ENCODE measurements at regions not wholly inside any gene's neighbourhood (a gene's known extent, or its start where the extent isn't known, plus 50 kb on each side); places are given as distances from the start of the nearest gene placed in this dataset.

DNA sequence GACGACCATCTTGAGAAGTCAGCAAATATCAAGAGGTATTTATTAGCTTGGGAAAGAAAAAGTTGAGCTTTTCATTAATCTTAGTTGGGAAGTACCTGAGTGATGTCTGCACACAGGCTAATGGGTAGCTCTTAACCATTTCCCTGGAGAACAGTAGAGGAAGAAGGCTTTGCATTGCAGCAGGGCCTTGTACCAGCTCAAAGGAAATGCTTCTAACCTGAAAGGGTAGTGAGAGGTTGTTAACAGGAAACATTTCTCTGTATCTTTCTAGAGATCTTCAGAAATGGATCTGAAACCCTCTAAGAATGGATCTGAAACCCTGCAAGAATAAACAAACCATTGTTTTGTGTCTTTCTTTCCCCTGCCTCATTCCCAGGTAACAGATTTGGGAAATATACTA is 393.3 kb downstream of the PLK2 start:
- no peaks in the 10 kb centered on the region for H3K79me1 ChIP-seq (ENCODE audit: low read depth, low read length)
- no peak overlapping the region for H3K27ac ChIP-seq (ENCODE audit: low read depth, low read length)
- H2AFZ ChIP-seq (ENCODE audit: low read length): peak overlapping the region; percentile 24; the same call in 1 of the 2 replicates
- H2BK5ac ChIP-seq (ENCODE audit: low read depth, low read length): no peak overlapping the region
- H3K23me2 ChIP-seq (ENCODE audit: low read depth, low read length): no peaks in the 10 kb centered on the region; the same call in 1 of the 2 replicates
- H2AK5ac ChIP-seq (ENCODE audit: low read depth, low read length): no peak overlapping the region
- H4K8ac ChIP-seq (ENCODE audit: extremely low read depth, insufficient read depth, low read length): no peak overlapping the region
- H3K4me3 ChIP-seq (ENCODE audit: extremely low read depth in 1 of 4, insufficient read depth in 2 of 4, low read depth in 3 of 4, low read length in 4 of 4): no peak overlapping the region
- ChIA-PET CTCF (ENCODE audit: partially characterized antibody) (no interaction called here), POLR2A (ENCODE audit: partially characterized antibody) (no interaction called here)
- H4K5ac ChIP-seq (ENCODE audit: insufficient read length, low read depth, low read length): no peak overlapping the region
- H3K9me3 ChIP-seq (ENCODE audit: insufficient read depth in 2 of 2, low read depth in 1 of 2, low read length in 1 of 2): peaks cover 0 to 4% of the 10 kb centered on the region in 2 experiments; a peak in 1 of 4 replicates
- H4K20me1 ChIP-seq (replicated peaks in 1 of 2; ENCODE audit: control insufficient read depth in 1 of 2, insufficient read depth in 2 of 2, low read length in 2 of 2): no peaks in the 10 kb centered on the region
- no peak overlapping the region for H3K56ac ChIP-seq (replicated peaks; ENCODE audit: insufficient read length, low read depth, low read length)
- no peak overlapping the region for H4K91ac ChIP-seq (replicated peaks; ENCODE audit: insufficient read length, low read length)
- no peak overlapping the region for H3K23ac ChIP-seq (ENCODE audit: insufficient read length)
- H3K18ac ChIP-seq (ENCODE audit: extremely low read depth, low read length): no peak overlapping the region
- no peak overlapping the region for H2BK120ac ChIP-seq (replicated peaks; ENCODE audit: low read depth, low read length)
- DNase-seq (ENCODE audit: low read depth in 1 of 2, low spot score in 2 of 2): no peak
- H3K4me2 ChIP-seq (ENCODE audit: insufficient read depth in 1 of 2, low read depth in 2 of 2, low read length in 2 of 2): no peak overlapping the region
- H2BK15ac ChIP-seq (ENCODE audit: low read length): no peak overlapping the region
- no peaks in the 10 kb centered on the region for H3K36me3 ChIP-seq (ENCODE audit: control insufficient read depth in 2 of 4, insufficient read depth in 4 of 4, low read length in 3 of 4)
- H3K79me2 ChIP-seq (ENCODE audit: control insufficient read depth in 1 of 2, insufficient read depth in 2 of 2, low read length in 2 of 2): no peaks in the 10 kb centered on the region
- H2BK20ac ChIP-seq (ENCODE audit: low read length): no peak overlapping the region
- TF ChIP-seq CEBPB (IDR thresholded peaks at IDR 0.05; ENCODE audit: low read depth, low read length) (no peak), RBBP5 (IDR thresholded peaks at IDR 0.05; ENCODE audit: borderline replicate concordance, low read depth, low read length) (no peak), BACH1 (IDR thresholded peaks at IDR 0.05; ENCODE audit: low read length) (no peak), GTF2F1 (IDR thresholded peaks at IDR 0.05; ENCODE audit: borderline replicate concordance, low read depth, low read length) (no peak), RXRA (IDR thresholded peaks at IDR 0.05; ENCODE audit: insufficient read depth, low read depth, low read length) (no peak), EP300 (IDR thresholded peaks at IDR 0.05; ENCODE audit: borderline replicate concordance in 1 of 2, low read depth in 2 of 2, low read length in 2 of 2) (no peak), EGR1 (IDR thresholded peaks at IDR 0.05; ENCODE audit: borderline replicate concordance, low read depth, low read length) (no peak)
- H3K27me3 ChIP-seq (replicated peaks in 1 of 4; ENCODE audit: control insufficient read depth in 3 of 4, extremely low read depth in 1 of 4, insufficient read depth in 3 of 4, low read length in 3 of 4): no peaks in the 10 kb centered on the region
- no peak overlapping the region for H3K14ac ChIP-seq (ENCODE audit: insufficient read length)
- FAIRE-seq: no peak
- no peak overlapping the region for H2BK12ac ChIP-seq (ENCODE audit: low read depth, low read length)
- no peaks in the 10 kb centered on the region; a peak in 1 of 7 replicates for H3K4me1 ChIP-seq (replicated peaks in 1 of 4; ENCODE audit: control insufficient read depth in 3 of 4, insufficient read depth in 4 of 4, low read length in 3 of 4)
- H3K9ac ChIP-seq (replicated peaks in 1 of 4; ENCODE audit: extremely low read depth in 1 of 4, low read depth in 3 of 4, low read length in 3 of 4): no peak overlapping the region
- WGBS, 2 experiments (ENCODE audit: extremely low coverage in 1 of 2, insufficient coverage in 1 of 2, insufficient read length in 1 of 2, insufficient replicate concordance in 2 of 2, low coverage in 1 of 2, low lambda C conversion rate in 2 of 2, missing lambda C conversion rate in 1 of 2): 100% methylated on average over 1 of the region's 1 CpG; no CpG with 5 or more reads in 1 of the 2 experiments
- H3K4ac ChIP-seq (replicated peaks; ENCODE audit: insufficient read length, low read depth, low read length): no peak overlapping the region

All from H1 (cell line).